ENCODE measurements at regions not wholly inside any gene's neighbourhood (a gene's known extent, or its start where the extent isn't known, plus 50 kb on each side); places are given as distances from the start of the nearest gene placed in this dataset.
A peak's percentile ranks its signal among the peaks of the same experiment; 100 is the strongest.

- ChIA-PET POLR2A (no interaction called here), RAD21 (ENCODE audit: unreplicated experiment) (no interaction called here), SMC1A (ENCODE audit: uncharacterized antibody, unreplicated experiment) (no interaction called here), CTCF (interaction anchor here (0.6 kb wide), 1 partner anchor 9 kb away, joined by 3 read pairs; no protein-coding TSS in a partner anchor)
- Histone ChIP-seq H3K9me3 (replicated peaks; ENCODE audit: control insufficient read depth, insufficient read depth, low read length) (no peaks in the 10 kb centered on the region), H3K4me1 (ENCODE audit: control insufficient read depth, insufficient read depth, low read length) (no peaks in the 10 kb centered on the region), H3K4me3 (no peak overlapping the region), H3K4me2 (ENCODE audit: control insufficient read depth, insufficient read depth) (no peak overlapping the region), H3K27me3 (replicated peaks in 1 of 2; ENCODE audit: control insufficient read depth in 2 of 2, insufficient read depth in 2 of 2, low read length in 1 of 2) (no peaks in the 10 kb centered on the region), H3K79me2 (ENCODE audit: control insufficient read depth, insufficient read depth, low read length) (no peaks in the 10 kb centered on the region), H4K20me1 (ENCODE audit: control insufficient read depth, insufficient read depth) (no peaks in the 10 kb centered on the region), H3K9ac (ENCODE audit: control insufficient read depth, insufficient read depth, low read length) (no peak overlapping the region), H2AFZ (ENCODE audit: control insufficient read depth, low read depth, low read length) (no peak overlapping the region), H3K36me3 (ENCODE audit: control insufficient read depth in 2 of 2, insufficient read depth in 2 of 2, low read length in 1 of 2) (no peaks in the 10 kb centered on the region), H3K27ac (ENCODE audit: control insufficient read depth, insufficient read depth) (no peak overlapping the region)
- intact Hi-C loops (cut with micrococcal nuclease; ENCODE audit: unreplicated experiment) = no loop called here
- TF ChIP-seq USF1 (IDR thresholded peaks at IDR 0.05; ENCODE audit: borderline replicate concordance, extremely low read length, insufficient read depth, low read depth, low read length) (no peak), RB1 (IDR thresholded peaks at IDR 0.05; ENCODE audit: borderline replicate concordance) (no peak), TAF1 (IDR thresholded peaks at IDR 0.05; ENCODE audit: borderline replicate concordance, low read depth, low read length) (no peak), HDAC2 (IDR thresholded peaks at IDR 0.05) (no peak)
- ATAC-seq (no peak), DNase-seq (ENCODE audit: low read depth, low spot score) (no peak), FAIRE-seq (no peak)
- in situ Hi-C loops (cut with MboI) = no loop called here
- BruUV-seq (replicated peaks) = no TSS peak
- 94% methylated on average over 4 of the region's 4 CpGs for WGBS (ENCODE audit: insufficient coverage, insufficient replicate concordance, low lambda C conversion rate, missing lambda C conversion rate)
Observed at GRCh38 chr5:93890657-93891056, 149.3 kb upstream of the POU5F2 start.

- no peak for FAIRE-seq
- SMC1A ChIA-PET (ENCODE audit: uncharacterized antibody, unreplicated experiment) = interaction anchor here (0.6 to 1.9 kb wide), 4 partner anchors 9 to 559 kb away, joined by 3 to 11 read pairs (median 4); no protein-coding TSS in a partner anchor
- no peak overlapping the region for H3K9ac ChIP-seq (ENCODE audit: control insufficient read depth, insufficient read depth, low read length)
Observed at GRCh38 chr5:93887678-93888077, 146.3 kb upstream of the POU5F2 start.

More at GRCh38 chr5:93887678-93888077, 146.3 kb upstream of the POU5F2 start:
- H3K4me1 ChIP-seq (ENCODE audit: control insufficient read depth, insufficient read depth, low read length) = no peaks in the 10 kb centered on the region
- no peaks in the 10 kb centered on the region for H3K36me3 ChIP-seq (ENCODE audit: control insufficient read depth in 2 of 2, insufficient read depth in 2 of 2, low read length in 1 of 2)
- no peaks in the 10 kb centered on the region for H3K79me2 ChIP-seq (ENCODE audit: control insufficient read depth, insufficient read depth, low read length)
- no peaks in the 10 kb centered on the region for H3K27me3 ChIP-seq (replicated peaks in 1 of 2; ENCODE audit: control insufficient read depth in 2 of 2, insufficient read depth in 2 of 2, low read length in 1 of 2)
- DNase-seq (ENCODE audit: low read depth, low spot score) = no peak
- in situ Hi-C loops (cut with MboI) (no loop called here), intact Hi-C loops (cut with micrococcal nuclease; ENCODE audit: unreplicated experiment) (no loop called here)
- H3K4me3 ChIP-seq = no peak overlapping the region
- ChIA-PET RAD21 (ENCODE audit: unreplicated experiment) (interaction anchor here (1.1 kb wide), 1 partner anchor 86 kb away, joined by 3 read pairs; no protein-coding TSS in a partner anchor), POLR2A (no interaction called here), CTCF (interaction anchor here (1.9 kb wide), 1 partner anchor 10 kb away, joined by 5 read pairs; no protein-coding TSS in a partner anchor)
- H3K9me3 ChIP-seq (replicated peaks; ENCODE audit: control insufficient read depth, insufficient read depth, low read length) = no peaks in the 10 kb centered on the region
- BruUV-seq (replicated peaks) = no TSS peak
- peak; percentile 83 for TF ChIP-seq ZBTB40 (IDR thresholded peaks at IDR 0.05; ENCODE audit: borderline replicate concordance)
- TF ChIP-seq SIX5 (IDR thresholded peaks at IDR 0.05; ENCODE audit: low read depth, low read length, severe bottlenecking) = no peak
- H3K27ac ChIP-seq (ENCODE audit: control insufficient read depth, insufficient read depth) = no peak overlapping the region
- H3K4me2 ChIP-seq (ENCODE audit: control insufficient read depth, insufficient read depth) = no peak overlapping the region
- H2AFZ ChIP-seq (ENCODE audit: control insufficient read depth, low read depth, low read length) = no peak overlapping the region
- no peaks in the 10 kb centered on the region for H4K20me1 ChIP-seq (ENCODE audit: control insufficient read depth, insufficient read depth)
- WGBS (ENCODE audit: insufficient coverage, insufficient replicate concordance, low lambda C conversion rate, missing lambda C conversion rate) = 97% methylated on average over 1 of the region's 1 CpG
- no peak for ATAC-seq

Data from GM12878 (cell line).